Astrocyte (in vitro differentiated cells and primary cell): ENCODE measurements at regions not wholly inside any gene's neighbourhood (a gene's known extent, or its start where the extent isn't known, plus 50 kb on each side); places are given as distances from the start of the nearest gene placed in this dataset.

Source experiments
- DNase-seq: peaks from one replicate; pipeline ENCODE4 v3.0.0-alpha.2; 2010; ENCODE audit warnings: low read depth
- FAIRE-seq: peaks from 2 replicates; lab custom pipeline; 2011; peaks lifted over from hg19 to GRCh38; lab: Jason Lieb, UNC
- H2AFZ ChIP-seq: 2 replicates; pipeline ENCODE4 v1.6.0; 2012; ENCODE audit warnings: low read depth, low read length, inconsistent platforms
- H3K27ac ChIP-seq: 2 replicates; pipeline ENCODE4 v1.5.1; 2011; ENCODE audit warnings: low read depth, low read length, inconsistent platforms
- H3K27me3 ChIP-seq: 2 replicates; pipeline ENCODE4 v1.6.0; 2011; ENCODE audit warnings: low read length, inconsistent platforms; ENCODE audit not compliant: insufficient read depth
- H3K36me3 ChIP-seq: 2 replicates; pipeline ENCODE4 v1.5.1; 2011; ENCODE audit warnings: low read length, inconsistent platforms; ENCODE audit not compliant: insufficient read depth
- H3K4me1 ChIP-seq: 2 replicates; pipeline ENCODE4 v1.5.1; 2011; ENCODE audit warnings: low read length, inconsistent platforms; ENCODE audit not compliant: insufficient read depth
- H3K4me2 ChIP-seq: 2 replicates; pipeline ENCODE4 v1.6.0; 2012; ENCODE audit warnings: low read length, inconsistent platforms
- H3K4me3 ChIP-seq: 2 replicates; pipeline ENCODE4 v1.5.1; 2011; ENCODE audit warnings: low read depth, mild to moderate bottlenecking, low read length, inconsistent platforms; ENCODE audit not compliant: insufficient read depth
- H3K79me2 ChIP-seq: 2 replicates; pipeline ENCODE4 v1.6.0; 2012; ENCODE audit warnings: mild to moderate bottlenecking, low read length, inconsistent platforms; ENCODE audit not compliant: insufficient read depth
- H3K9ac ChIP-seq: 2 replicates; pipeline ENCODE4 v1.6.0; 2012; ENCODE audit warnings: mild to moderate bottlenecking, low read length, inconsistent platforms
- H3K9me3 ChIP-seq: 2 replicates; pipeline ENCODE4 v1.5.1; 2012; ENCODE audit warnings: low read depth, mild to moderate bottlenecking, low read length, inconsistent platforms; ENCODE audit not compliant: insufficient read depth
- H4K20me1 ChIP-seq: 2 replicates; pipeline ENCODE4 v1.6.0; 2012; ENCODE audit warnings: low read length, inconsistent platforms; ENCODE audit not compliant: insufficient read depth
- H3K27ac Mint-ChIP-seq: one replicate; pipeline ENCODE4 v1.8.0; 2021; ENCODE audit warnings: mild to moderate bottlenecking, mixed read lengths; ENCODE audit not compliant: unreplicated experiment
- H3K27me3 Mint-ChIP-seq: one replicate; pipeline ENCODE4 v1.8.0; 2021; ENCODE audit warnings: low read depth, mixed read lengths; ENCODE audit not compliant: unreplicated experiment
- H3K36me3 Mint-ChIP-seq: one replicate; pipeline ENCODE4 v1.8.0; 2021; ENCODE audit warnings: low read depth, mixed read lengths; ENCODE audit not compliant: unreplicated experiment
- H3K4me1 Mint-ChIP-seq: one replicate; pipeline ENCODE4 v1.8.0; 2021; ENCODE audit warnings: low read depth, mixed read lengths; ENCODE audit not compliant: unreplicated experiment
- H3K4me3 Mint-ChIP-seq: one replicate; pipeline ENCODE4 v1.8.0; 2021; ENCODE audit warnings: mild to moderate bottlenecking, moderate library complexity, mixed read lengths; ENCODE audit not compliant: unreplicated experiment
- H3K9me3 Mint-ChIP-seq: one replicate; pipeline ENCODE4 v1.8.0; 2021; ENCODE audit warnings: mild to moderate bottlenecking, mixed read lengths; ENCODE audit not compliant: unreplicated experiment
- CTCF ChIP-seq: IDR thresholded peaks from 2 replicates; pipeline ENCODE4 v1.5.1; 2011; ENCODE audit warnings: low read depth, mild to moderate bottlenecking, inconsistent platforms, low read length, moderate library complexity; ENCODE audit not compliant: insufficient read depth
- EZH2 ChIP-seq: IDR thresholded peaks from 2 replicates; pipeline ENCODE4 v1.6.1; 2012; ENCODE audit warnings: mild to moderate bottlenecking, low read length, inconsistent platforms; ENCODE audit not compliant: insufficient read depth

GRCh38 chr13:106139942-106140341, 395.5 kb downstream of the EFNB2 start:
- H3K4me3 Mint-ChIP-seq, result no peak overlapping the region
- DNase-seq (no peak), FAIRE-seq (no peak)
- TF ChIP-seq CTCF (no peak), EZH2 (no peak)
- H3K27ac ChIP-seq, result no peak overlapping the region
- no peak overlapping the region for H3K4me3 ChIP-seq
- no peak overlapping the region for H2AFZ ChIP-seq
- no peaks in the 10 kb centered on the region for H3K9me3 Mint-ChIP-seq
- no peaks in the 10 kb centered on the region for H4K20me1 ChIP-seq
- no peak overlapping the region for H3K4me2 ChIP-seq
- no peak overlapping the region for H3K27ac Mint-ChIP-seq
- no peaks in the 10 kb centered on the region for H3K9me3 ChIP-seq
- no peaks in the 10 kb centered on the region for H3K27me3 Mint-ChIP-seq
- peaks cover 4% of the 10 kb centered on the region for H3K4me1 Mint-ChIP-seq
- no peaks in the 10 kb centered on the region for H3K36me3 Mint-ChIP-seq
- no peak overlapping the region for H3K9ac ChIP-seq
- no peaks in the 10 kb centered on the region for H3K36me3 ChIP-seq
- no peaks in the 10 kb centered on the region for H3K27me3 ChIP-seq
- H3K4me1 ChIP-seq, result peaks cover 5% of the 10 kb centered on the region
- H3K79me2 ChIP-seq, result no peaks in the 10 kb centered on the region

- H3K4me2 ChIP-seq, result no peak overlapping the region
- DNase-seq (no peak), FAIRE-seq (peak; percentile 72)
- TF ChIP-seq CTCF (no peak), EZH2 (no peak)
- no peak overlapping the region for H3K27ac ChIP-seq
- H3K27me3 ChIP-seq, result no peaks in the 10 kb centered on the region
- no peak overlapping the region for H2AFZ ChIP-seq
- H3K4me1 ChIP-seq, result peaks cover 5% of the 10 kb centered on the region
- H4K20me1 ChIP-seq, result no peaks in the 10 kb centered on the region
- no peaks in the 10 kb centered on the region for H3K36me3 ChIP-seq
- H3K4me3 Mint-ChIP-seq, result no peak overlapping the region
- H3K9me3 Mint-ChIP-seq, result peaks cover 3% of the 10 kb centered on the region
- H3K4me1 Mint-ChIP-seq, result peaks cover 4% of the 10 kb centered on the region
- H3K9ac ChIP-seq, result no peak overlapping the region
- no peaks in the 10 kb centered on the region for H3K79me2 ChIP-seq
- H3K36me3 Mint-ChIP-seq, result no peaks in the 10 kb centered on the region
- H3K4me3 ChIP-seq, result no peak overlapping the region
- H3K9me3 ChIP-seq, result no peaks in the 10 kb centered on the region
- H3K27me3 Mint-ChIP-seq, result no peaks in the 10 kb centered on the region
- no peak overlapping the region for H3K27ac Mint-ChIP-seq
Measured at GRCh38 chr13:106139377-106139776, 396.1 kb downstream of the EFNB2 start.

GRCh38 chr13:106138620-106139019, 396.8 kb downstream of the EFNB2 start:
- no peak overlapping the region for H3K27ac ChIP-seq
- Mint-ChIP-seq H3K4me3 (no peak overlapping the region), H3K27me3 (no peaks in the 10 kb centered on the region), H3K27ac (no peak overlapping the region), H3K9me3 (peaks cover 5% of the 10 kb centered on the region), H3K4me1 (peaks cover 4% of the 10 kb centered on the region), H3K36me3 (no peaks in the 10 kb centered on the region)
- no peaks in the 10 kb centered on the region for H4K20me1 ChIP-seq
- no peak overlapping the region for H3K9ac ChIP-seq
- DNase-seq (no peak), FAIRE-seq (no peak)
- no peaks in the 10 kb centered on the region for H3K79me2 ChIP-seq
- H3K4me1 ChIP-seq, result no peaks in the 10 kb centered on the region
- TF ChIP-seq CTCF (no peak), EZH2 (no peak)
- H3K9me3 ChIP-seq, result no peaks in the 10 kb centered on the region
- no peaks in the 10 kb centered on the region for H3K27me3 ChIP-seq
- H3K4me2 ChIP-seq, result no peak overlapping the region
- no peak overlapping the region for H3K4me3 ChIP-seq
- H3K36me3 ChIP-seq, result no peaks in the 10 kb centered on the region
- H2AFZ ChIP-seq, result no peak overlapping the region
